Gastroesophageal sphincter (tissue), 4 donors: ENCODE measurements at regions not wholly inside any gene's neighbourhood (a gene's known extent, or its start where the extent isn't known, plus 50 kb on each side); places are given as distances from the start of the nearest gene placed in this dataset.

Experiments used
- ATAC-seq: fragments of 150-250 bp; one replicate; pipeline ENCODE4 v1.9.1; 2016; ENCODE audit warnings: mild to moderate bottlenecking, moderate library complexity
- H3K27ac ChIP-seq, 4 donors: fragments of 200-600 bp; sonication (generic) in 3 of 4; 1 replicate in 3 of 4; 2 replicates in 1 of 4; pipeline ENCODE4 v1.5.1; 2016 to 2019
- H3K27me3 ChIP-seq: fragments of 200-600 bp; sonication (generic); one replicate; pipeline ENCODE4 v1.5.1; 2019
- H3K36me3 ChIP-seq, 2 donors: fragments of 200-600 bp; sonication (generic); one replicate each; pipeline ENCODE4 v1.5.1; 2019; ENCODE audit warnings: control low read depth in 1 of 2
- H3K4me1 ChIP-seq, 3 donors: fragments of 200-600 bp; sonication (generic); 1 replicate in 2 of 3; 2 replicates in 1 of 3; pipeline ENCODE4 v1.5.1; 2016 to 2019; ENCODE audit warnings: control low read depth in 2 of 3
- H3K4me3 ChIP-seq, 2 donors: fragments of 200-600 bp; sonication (generic); one replicate each; pipeline ENCODE4 v1.5.1; 2019; ENCODE audit warnings: mild to moderate bottlenecking in 1 of 2, moderate library complexity in 1 of 2
- H3K9me3 ChIP-seq, 3 donors: fragments of 200-600 bp; sonication (generic); one replicate each; pipeline ENCODE4 v1.5.1; 2017 to 2019; ENCODE audit warnings: control low read depth in 2 of 3
- EP300 ChIP-seq: sonication (generic); formaldehyde crosslinking; IDR thresholded peaks from one replicate; pipeline ENCODE4 v1.6.1; 2017; ENCODE audit warnings: antibody characterized with exemption, mild to moderate bottlenecking
- POLR2A ChIP-seq, 2 donors: fragments of 450-650 bp; IDR thresholded peaks; one replicate each; pipeline ENCODE4 v1.6.1; 2017; ENCODE audit warnings: antibody characterized with exemption in 2 of 2, mild to moderate bottlenecking in 2 of 2, moderate library complexity in 1 of 2
- POLR2AphosphoS5 ChIP-seq: sonication (generic); formaldehyde crosslinking; IDR thresholded peaks from one replicate; pipeline ENCODE4 v1.6.1; 2017; ENCODE audit warnings: antibody characterized with exemption
- WGBS, 2 donors: methylation state at CpG; one replicate each; pipeline ENCODE4 v1.1.5; 2018; ENCODE audit warnings: low coverage in 1 of 2; 5-methylcytosine and 5-hydroxymethylcytosine counted together
- TF ChIP-seq, protein P1 (sequence below), 4 experiments: fragments of 200-600 bp in 2 of 4; fragments of 450-650 bp in 2 of 4; sonication (generic) in 1 of 4; IDR thresholded peaks; one replicate each; pipeline ENCODE4 v1.5.1; 2017 to 2019; ENCODE audit warnings: antibody characterized with exemption in 4 of 4, mild to moderate bottlenecking in 2 of 4, moderate library complexity in 2 of 4

DNA sequence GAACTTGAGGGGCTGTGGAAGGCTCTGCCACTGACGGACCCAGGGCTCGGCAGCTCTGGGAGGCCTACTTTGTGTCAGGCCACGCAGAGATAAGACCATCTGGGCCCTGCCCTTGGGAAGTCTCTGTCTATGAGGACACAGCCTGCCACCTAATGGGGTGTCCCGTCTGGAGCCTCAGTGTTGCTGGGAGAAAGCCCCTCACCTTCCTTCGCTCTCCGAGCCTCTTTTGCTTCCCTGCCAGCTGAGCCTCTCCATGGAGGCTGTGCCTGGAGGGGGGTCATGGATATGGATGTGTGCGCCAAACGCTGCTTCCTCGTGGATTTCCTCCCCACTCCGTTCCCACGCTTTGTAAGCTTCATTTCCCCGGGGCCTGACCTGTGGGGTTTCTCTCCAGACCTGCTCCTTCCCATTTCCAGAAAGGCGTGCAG, 228.8 kb downstream of the SEC14L1 start:
- H3K4me3 ChIP-seq: no peak overlapping the region
- H3K27me3 ChIP-seq: no peaks in the 10 kb centered on the region
- H3K36me3 ChIP-seq: no peaks in the 10 kb centered on the region
- 87 to 100% methylated on average over 1 to 7 of the region's 13 CpGs for WGBS, 2 donors
- H3K9me3 ChIP-seq: no peaks in the 10 kb centered on the region
- peak overlapping the region in 3 of 4 donors; percentile 91 to 99 (median 96) for H3K27ac ChIP-seq
- TF ChIP-seq EP300 (no peak), POLR2AphosphoS5 (no peak), POLR2A (IDR thresholded peaks at IDR 0.05) (no peak)
- TF ChIP-seq, protein P1, sequence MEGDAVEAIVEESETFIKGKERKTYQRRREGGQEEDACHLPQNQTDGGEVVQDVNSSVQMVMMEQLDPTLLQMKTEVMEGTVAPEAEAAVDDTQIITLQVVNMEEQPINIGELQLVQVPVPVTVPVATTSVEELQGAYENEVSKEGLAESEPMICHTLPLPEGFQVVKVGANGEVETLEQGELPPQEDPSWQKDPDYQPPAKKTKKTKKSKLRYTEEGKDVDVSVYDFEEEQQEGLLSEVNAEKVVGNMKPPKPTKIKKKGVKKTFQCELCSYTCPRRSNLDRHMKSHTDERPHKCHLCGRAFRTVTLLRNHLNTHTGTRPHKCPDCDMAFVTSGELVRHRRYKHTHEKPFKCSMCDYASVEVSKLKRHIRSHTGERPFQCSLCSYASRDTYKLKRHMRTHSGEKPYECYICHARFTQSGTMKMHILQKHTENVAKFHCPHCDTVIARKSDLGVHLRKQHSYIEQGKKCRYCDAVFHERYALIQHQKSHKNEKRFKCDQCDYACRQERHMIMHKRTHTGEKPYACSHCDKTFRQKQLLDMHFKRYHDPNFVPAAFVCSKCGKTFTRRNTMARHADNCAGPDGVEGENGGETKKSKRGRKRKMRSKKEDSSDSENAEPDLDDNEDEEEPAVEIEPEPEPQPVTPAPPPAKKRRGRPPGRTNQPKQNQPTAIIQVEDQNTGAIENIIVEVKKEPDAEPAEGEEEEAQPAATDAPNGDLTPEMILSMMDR (IDR thresholded peaks at IDR 0.05): no peak
- peaks cover 7 to 71% (median 36%) of the 10 kb centered on the region in 3 donors for H3K4me1 ChIP-seq
- no peak for ATAC-seq

DNA sequence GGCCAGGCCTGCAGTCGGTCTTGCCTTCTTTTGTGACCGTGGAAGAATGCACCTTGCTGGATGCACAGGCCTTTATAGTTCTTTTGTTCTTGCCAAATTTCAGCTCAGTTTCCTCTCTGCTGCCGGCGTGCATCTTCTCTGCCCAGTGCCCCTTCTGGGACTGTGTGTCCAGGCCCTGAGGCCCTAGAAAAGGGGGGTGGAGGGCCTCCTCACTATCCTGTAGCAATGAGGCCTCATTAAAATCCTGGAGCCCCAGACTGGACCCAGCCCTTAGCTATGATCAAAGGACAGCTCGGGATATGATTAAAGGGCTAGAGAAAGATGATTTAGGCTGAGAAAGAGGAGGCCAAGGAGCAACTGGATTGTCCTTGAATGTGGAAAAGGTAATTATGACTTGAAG, 229.8 kb downstream of the SEC14L1 start:
- Histone ChIP-seq H3K4me3 (no peak overlapping the region), H3K36me3 (no peaks in the 10 kb centered on the region), H3K4me1 (peaks cover 7 to 71% (median 36%) of the 10 kb centered on the region in 3 donors), H3K9me3 (no peaks in the 10 kb centered on the region), H3K27ac (peak overlapping the region in 3 of 4 donors; percentile 91 to 99 (median 96)), H3K27me3 (no peaks in the 10 kb centered on the region)
- no peak for ATAC-seq
- WGBS, 2 donors: 39% methylated on average over 2 of the region's 5 CpGs; no CpG with 5 or more reads in 1 of the 2 donors
- TF ChIP-seq POLR2A (IDR thresholded peaks at IDR 0.05) (no peak), EP300 (no peak), POLR2AphosphoS5 (no peak)
- TF ChIP-seq, protein P1 (IDR thresholded peaks at IDR 0.05): no peak

DNA sequence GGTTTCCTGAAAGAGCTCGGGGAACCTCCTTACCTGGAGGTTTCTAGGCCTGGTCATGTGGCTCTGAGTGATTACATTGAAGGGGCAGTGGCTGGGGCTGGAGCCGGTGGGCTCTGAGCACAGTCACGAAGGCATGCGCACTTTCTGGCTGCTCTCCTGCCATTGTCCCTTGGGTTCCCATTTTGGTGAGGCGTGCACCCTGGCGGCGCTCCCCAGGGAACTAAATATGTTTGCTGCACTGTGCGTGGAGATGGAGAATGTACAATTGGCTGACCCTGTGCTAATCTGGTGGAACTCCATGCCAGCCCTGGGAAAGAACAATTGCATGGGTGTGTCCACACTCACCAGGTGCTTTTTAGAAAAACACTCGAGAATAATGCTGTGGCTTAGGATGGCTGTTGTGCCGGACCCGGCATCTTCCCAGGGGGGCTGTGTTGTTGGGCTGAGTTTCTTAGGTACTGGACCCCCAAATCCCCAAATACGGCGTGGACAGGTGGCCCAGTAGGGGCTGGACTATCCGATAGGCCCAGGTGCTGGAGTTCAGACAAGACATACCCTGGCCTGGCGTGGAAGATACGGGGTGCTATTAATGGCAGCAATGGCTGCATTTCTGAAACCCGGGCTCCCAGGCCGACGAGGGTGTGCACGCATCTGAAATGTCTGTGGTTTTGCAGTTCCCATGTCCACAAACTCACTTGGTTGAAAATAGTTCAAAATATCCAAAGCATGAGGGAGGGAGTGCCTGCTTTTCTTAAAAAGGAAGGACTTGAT, 230.5 kb downstream of the SEC14L1 start:
- ATAC-seq: no peak
- 22 to 68% methylated on average over 5 to 8 of the region's 20 CpGs for WGBS, 2 donors
- Histone ChIP-seq H3K4me3 (peak overlapping the region in 1 of 2 donors; percentile 95), H3K27ac (peak overlapping the region; percentile 91 to 99 (median 96)), H3K4me1 (peaks cover 7 to 71% (median 36%) of the 10 kb centered on the region in 3 donors), H3K36me3 (no peaks in the 10 kb centered on the region), H3K9me3 (no peaks in the 10 kb centered on the region), H3K27me3 (no peaks in the 10 kb centered on the region)
- TF ChIP-seq POLR2AphosphoS5 (no peak), POLR2A (IDR thresholded peaks at IDR 0.05) (no peak), EP300 (no peak)
- TF ChIP-seq, protein P1 (IDR thresholded peaks at IDR 0.05): no peak

DNA sequence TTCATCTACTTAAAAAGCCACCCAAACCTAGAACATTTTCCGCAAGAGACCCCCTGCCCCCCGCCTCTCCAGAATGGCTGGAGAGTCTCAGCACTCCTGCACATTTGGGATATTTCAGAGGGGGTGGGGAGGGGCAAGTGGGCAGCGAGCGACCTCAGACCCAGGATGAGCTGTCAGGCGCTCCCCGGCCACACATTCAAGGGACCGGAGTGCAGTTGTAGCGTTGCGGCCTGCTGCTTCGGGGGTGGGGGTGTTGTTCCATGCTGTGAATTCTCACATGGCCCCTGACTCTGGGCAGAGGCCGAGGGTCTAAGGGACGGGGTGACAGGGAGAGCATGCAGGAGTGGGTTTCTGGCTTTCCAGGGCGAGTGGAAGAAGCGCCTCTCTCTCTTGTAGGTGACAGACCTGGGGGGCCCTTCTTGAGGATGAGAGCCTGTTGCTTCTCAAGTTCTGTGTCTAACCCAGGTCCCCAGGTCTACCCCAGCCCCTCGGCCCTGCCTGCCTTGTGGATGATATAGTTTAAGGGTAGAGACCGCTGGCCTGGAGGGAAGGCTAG, 231.2 kb downstream of the SEC14L1 start:
- Histone ChIP-seq H3K4me1 (peaks cover 7 to 71% (median 38%) of the 10 kb centered on the region in 3 donors), H3K27me3 (no peaks in the 10 kb centered on the region), H3K36me3 (no peaks in the 10 kb centered on the region), H3K4me3 (peak overlapping the region in 1 of 2 donors; percentile 95), H3K9me3 (no peaks in the 10 kb centered on the region), H3K27ac (peak overlapping the region; percentile 91 to 99 (median 96))
- TF ChIP-seq POLR2AphosphoS5: no peak
- ATAC-seq: no peak
- 20 to 60% methylated on average over 1 to 2 of the region's 16 CpGs for WGBS, 2 donors

DNA sequence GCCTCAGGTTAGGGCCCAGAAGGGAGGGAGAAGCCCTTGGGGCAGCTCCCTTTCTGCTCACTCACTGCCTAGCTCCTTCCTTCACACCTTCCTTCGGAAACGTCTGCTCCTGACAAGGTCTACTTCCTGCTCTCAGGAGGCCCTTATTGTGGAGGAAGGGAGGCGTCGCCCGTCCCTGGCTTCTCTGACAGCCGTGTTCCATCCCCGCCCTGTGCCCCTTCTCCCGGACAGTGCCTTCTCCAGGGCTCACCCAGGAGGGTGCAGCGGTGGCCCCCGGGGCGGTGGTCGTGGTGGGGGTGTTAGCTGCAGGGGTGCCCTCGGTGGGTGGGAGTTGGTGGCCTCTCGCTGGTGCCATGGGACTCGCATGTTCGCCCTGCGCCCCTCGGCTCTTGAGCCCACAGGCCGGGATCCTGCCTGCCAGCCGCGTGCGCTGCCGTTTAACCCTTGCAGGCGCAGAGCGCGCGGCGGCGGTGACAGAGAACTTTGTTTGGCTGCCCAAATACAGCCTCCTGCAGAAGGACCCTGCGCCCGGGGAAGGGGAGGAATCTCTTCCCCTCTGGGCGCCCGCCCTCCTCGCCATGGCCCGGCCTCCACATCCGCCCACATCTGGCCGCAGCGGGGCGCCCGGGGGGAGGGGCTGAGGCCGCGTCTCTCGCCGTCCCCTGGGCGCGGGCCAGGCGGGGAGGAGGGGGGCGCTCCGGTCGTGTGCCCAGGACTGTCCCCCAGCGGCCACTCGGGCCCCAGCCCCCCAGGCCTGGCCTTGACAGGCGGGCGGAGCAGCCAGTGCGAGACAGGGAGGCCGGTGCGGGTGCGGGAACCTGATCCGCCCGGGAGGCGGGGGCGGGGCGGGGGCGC, 231.9 kb downstream of the SEC14L1 start:
- ATAC-seq: peak; percentile 68
- 0% methylated on average over 3 of the region's 64 CpGs; no CpG with 5 or more reads in 1 of the 2 donors for WGBS, 2 donors
- no peaks in the 10 kb centered on the region for H3K27me3 ChIP-seq
- no peaks in the 10 kb centered on the region for H3K36me3 ChIP-seq
- H3K9me3 ChIP-seq: no peaks in the 10 kb centered on the region
- H3K4me1 ChIP-seq: peaks cover 9 to 72% (median 45%) of the 10 kb centered on the region in 3 donors
- peak overlapping the region; percentile 91 to 99 (median 96) for H3K27ac ChIP-seq
- peak overlapping the region; percentile 74 to 95 for H3K4me3 ChIP-seq
- TF ChIP-seq POLR2A (IDR thresholded peaks at IDR 0.05) (no peak), POLR2AphosphoS5 (peak; percentile 44)
- TF ChIP-seq, protein P1 (IDR thresholded peaks at IDR 0.05): peak in 2 of 4 experiments; percentile 4 to 29
